ENCODE measurements at regions not wholly inside any gene's neighbourhood (a gene's known extent, or its start where the extent isn't known, plus 50 kb on each side); places are given as distances from the start of the nearest gene placed in this dataset.

DNA sequence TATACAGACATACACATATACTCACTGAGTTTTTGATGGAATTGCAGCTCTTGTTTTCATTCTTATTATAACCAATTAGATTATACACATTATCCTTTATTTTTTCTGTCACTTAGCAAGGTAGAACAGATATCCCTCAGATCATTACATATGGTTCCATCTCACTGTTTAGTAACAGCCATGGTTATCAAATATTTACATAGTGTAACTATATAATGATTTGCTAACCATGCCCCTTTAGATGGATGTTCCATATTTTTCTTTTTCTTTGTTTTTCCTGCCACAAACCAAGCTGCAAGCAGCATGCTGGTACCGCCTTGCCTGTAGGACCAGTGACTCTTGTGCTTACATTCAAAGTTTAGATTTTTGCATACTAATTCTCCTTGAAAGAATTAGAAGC, 163.4 kb upstream of the NFE2L3 start:
- no peak overlapping the region for H3K4me3 ChIP-seq (ENCODE audit: control insufficient read depth, low read depth, low read length)
- TF ChIP-seq, protein P1, sequence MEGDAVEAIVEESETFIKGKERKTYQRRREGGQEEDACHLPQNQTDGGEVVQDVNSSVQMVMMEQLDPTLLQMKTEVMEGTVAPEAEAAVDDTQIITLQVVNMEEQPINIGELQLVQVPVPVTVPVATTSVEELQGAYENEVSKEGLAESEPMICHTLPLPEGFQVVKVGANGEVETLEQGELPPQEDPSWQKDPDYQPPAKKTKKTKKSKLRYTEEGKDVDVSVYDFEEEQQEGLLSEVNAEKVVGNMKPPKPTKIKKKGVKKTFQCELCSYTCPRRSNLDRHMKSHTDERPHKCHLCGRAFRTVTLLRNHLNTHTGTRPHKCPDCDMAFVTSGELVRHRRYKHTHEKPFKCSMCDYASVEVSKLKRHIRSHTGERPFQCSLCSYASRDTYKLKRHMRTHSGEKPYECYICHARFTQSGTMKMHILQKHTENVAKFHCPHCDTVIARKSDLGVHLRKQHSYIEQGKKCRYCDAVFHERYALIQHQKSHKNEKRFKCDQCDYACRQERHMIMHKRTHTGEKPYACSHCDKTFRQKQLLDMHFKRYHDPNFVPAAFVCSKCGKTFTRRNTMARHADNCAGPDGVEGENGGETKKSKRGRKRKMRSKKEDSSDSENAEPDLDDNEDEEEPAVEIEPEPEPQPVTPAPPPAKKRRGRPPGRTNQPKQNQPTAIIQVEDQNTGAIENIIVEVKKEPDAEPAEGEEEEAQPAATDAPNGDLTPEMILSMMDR (IDR thresholded peaks at IDR 0.05; ENCODE audit: control insufficient read depth, insufficient read depth, low read depth, low read length, missing control alignments), result no peak
- no peak for DNase-seq (ENCODE audit: low read depth)

DNA sequence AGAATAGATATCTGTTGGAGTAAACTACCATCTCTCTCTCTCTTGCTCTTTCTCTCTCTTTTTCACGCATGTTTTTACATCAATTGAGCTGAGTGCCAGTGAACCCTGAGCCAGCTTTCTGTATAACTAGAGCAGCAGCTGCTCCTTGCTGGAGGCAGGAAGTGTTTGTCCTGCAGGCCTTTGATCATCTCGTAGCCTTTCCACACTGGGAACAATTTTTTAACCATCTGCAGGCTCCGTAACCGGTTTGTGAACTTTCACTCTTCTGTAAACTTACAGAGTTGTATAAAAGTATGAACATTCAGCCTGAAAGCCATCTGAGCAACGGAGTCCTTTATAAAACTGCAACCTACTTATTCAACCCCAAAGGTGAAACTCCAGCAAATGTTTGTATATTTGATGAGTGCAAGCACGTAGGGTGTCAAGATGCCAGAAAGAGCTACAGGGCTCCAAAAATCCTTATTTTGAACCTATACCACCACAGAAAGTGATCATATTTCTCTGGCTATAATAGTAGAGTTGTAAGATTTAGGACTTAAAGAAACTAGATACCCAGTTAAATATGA, 162.8 kb upstream of the NFE2L3 start:
- H3K4me3 ChIP-seq (ENCODE audit: control insufficient read depth, low read depth, low read length), result no peak overlapping the region
- no peak for DNase-seq (ENCODE audit: low read depth)
- TF ChIP-seq, protein P1 (IDR thresholded peaks at IDR 0.05; ENCODE audit: control insufficient read depth, insufficient read depth, low read depth, low read length, missing control alignments), result no peak

DNA sequence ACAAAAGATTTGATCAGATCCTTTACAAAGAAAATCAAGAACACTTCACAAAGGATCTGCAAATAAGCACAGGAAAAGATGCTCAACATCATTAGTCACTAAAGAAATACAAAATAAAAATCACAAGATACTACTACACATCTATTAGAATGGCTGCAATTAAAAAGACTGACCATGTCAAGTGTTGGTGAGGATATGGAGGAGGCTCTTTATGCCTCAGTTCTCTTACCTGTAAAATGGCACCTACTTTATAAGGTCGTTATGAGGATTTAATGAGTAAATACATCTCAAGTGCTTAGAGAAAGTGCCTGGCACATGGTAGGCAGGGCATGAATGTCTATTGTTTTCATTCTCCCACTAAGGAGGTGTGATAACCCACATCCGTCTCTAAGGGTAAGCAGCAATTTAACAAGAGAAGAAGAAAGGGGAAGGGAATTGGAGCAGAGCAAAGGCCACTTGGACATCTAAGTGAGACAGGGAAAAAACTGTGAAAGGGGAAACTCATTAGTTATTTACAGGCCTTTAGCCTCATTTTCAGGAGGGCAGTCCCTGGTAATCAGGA, 157.5 kb upstream of the NFE2L3 start:
- DNase-seq (ENCODE audit: low read depth), result no peak
- TF ChIP-seq, protein P1 (IDR thresholded peaks at IDR 0.05; ENCODE audit: control insufficient read depth, insufficient read depth, low read depth, low read length, missing control alignments), result no peak
- H3K4me3 ChIP-seq (ENCODE audit: control insufficient read depth, low read depth, low read length), result no peak overlapping the region

DNA sequence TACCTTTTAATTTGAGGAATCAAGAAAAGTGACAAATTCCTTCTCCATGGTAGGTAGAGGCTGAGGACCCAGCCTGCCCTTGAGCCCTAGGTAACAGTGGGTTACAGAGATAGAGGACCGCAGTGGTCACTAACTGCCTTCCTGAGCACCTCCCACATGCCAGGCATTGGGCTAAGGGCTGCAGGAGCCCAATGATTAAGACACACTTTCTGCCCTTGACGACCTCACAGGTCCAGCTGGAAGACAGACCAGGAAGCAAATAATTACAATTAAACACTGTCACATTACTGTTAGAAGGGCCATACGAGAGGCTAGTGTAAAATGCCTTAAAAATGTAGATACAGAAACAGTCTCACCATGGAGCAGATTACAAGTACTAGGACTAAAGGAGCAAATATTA, 156.8 kb upstream of the NFE2L3 start:
- H3K4me3 ChIP-seq (ENCODE audit: control insufficient read depth, low read depth, low read length), result no peak overlapping the region
- DNase-seq (ENCODE audit: low read depth), result no peak
- TF ChIP-seq, protein P1 (IDR thresholded peaks at IDR 0.05; ENCODE audit: control insufficient read depth, insufficient read depth, low read depth, low read length, missing control alignments), result no peak

DNA sequence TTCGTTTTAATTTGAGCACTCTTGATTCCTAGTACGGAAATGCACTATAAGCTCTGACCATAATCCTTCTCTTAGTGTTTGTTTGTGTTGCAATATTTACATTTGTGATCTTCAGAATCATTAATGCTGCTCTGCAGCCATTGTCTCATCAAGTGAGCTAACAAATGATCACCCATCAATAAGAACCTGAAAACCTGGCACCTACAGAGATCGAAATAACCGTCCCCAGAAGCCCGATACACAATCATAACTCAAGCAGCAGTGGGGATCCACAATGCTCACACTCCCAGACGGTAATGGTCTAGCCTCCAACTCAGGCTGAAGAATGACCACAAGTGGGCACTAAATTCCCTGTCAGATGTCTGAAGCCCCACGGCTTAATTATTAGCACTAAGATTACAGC, 156.0 kb upstream of the NFE2L3 start:
- DNase-seq (ENCODE audit: low read depth), result no peak
- TF ChIP-seq, protein P1 (IDR thresholded peaks at IDR 0.05; ENCODE audit: control insufficient read depth, insufficient read depth, low read depth, low read length, missing control alignments), result no peak
- no peak overlapping the region for H3K4me3 ChIP-seq (ENCODE audit: control insufficient read depth, low read depth, low read length)

DNA sequence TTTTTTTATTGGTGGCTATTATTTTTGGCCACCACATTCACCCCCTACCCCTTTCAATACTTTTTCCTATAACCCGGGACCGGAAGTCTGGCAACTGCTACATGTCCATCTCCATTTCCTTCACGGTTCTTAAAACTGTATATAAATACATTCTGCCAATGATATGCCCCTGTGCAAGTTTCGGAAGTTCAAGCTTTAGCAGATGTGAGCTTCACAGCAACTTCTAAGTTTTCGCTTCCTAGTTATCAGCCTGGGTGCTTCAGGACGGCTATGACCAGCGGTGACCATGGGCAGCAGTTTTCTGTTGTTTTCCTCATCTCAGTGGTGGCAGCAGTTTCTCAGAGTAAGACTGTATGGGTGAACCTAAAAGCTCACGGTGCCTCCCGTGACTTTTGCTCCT, 153.5 kb upstream of the NFE2L3 start:
- H3K4me3 ChIP-seq (ENCODE audit: control insufficient read depth, low read depth, low read length), result no peak overlapping the region
- TF ChIP-seq, protein P1 (IDR thresholded peaks at IDR 0.05; ENCODE audit: control insufficient read depth, insufficient read depth, low read depth, low read length, missing control alignments), result no peak
- no peak for DNase-seq (ENCODE audit: low read depth)
